ENCODE measurements at regions not wholly inside any gene's neighbourhood (a gene's known extent, or its start where the extent isn't known, plus 50 kb on each side); places are given as distances from the start of the nearest gene placed in this dataset.

DNA sequence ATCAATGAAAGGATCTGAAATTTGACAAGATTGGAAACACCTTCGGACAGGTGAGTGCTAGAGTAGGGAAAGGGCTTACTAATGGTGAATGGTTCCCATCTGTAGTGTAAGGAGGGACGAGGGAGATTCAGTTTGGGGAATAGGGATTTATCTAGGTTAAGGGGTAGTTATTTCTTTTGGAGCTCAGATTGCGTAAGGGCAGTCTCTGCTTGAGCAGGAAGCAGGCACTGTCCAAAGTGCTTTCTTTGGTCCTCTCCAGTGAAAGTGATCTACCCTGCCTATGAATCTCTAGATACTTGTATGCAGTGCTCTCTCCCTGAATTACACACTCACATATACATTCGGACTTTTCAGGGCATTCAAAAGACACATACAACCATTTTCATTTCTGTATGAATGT is 272.9 kb upstream of the FIGN start:
- ATAC-seq (ENCODE audit: low FRiP score) (no peak), DNase-seq (ENCODE audit: low spot score) (no peak)
- TF ChIP-seq, protein P1, sequence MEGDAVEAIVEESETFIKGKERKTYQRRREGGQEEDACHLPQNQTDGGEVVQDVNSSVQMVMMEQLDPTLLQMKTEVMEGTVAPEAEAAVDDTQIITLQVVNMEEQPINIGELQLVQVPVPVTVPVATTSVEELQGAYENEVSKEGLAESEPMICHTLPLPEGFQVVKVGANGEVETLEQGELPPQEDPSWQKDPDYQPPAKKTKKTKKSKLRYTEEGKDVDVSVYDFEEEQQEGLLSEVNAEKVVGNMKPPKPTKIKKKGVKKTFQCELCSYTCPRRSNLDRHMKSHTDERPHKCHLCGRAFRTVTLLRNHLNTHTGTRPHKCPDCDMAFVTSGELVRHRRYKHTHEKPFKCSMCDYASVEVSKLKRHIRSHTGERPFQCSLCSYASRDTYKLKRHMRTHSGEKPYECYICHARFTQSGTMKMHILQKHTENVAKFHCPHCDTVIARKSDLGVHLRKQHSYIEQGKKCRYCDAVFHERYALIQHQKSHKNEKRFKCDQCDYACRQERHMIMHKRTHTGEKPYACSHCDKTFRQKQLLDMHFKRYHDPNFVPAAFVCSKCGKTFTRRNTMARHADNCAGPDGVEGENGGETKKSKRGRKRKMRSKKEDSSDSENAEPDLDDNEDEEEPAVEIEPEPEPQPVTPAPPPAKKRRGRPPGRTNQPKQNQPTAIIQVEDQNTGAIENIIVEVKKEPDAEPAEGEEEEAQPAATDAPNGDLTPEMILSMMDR (IDR thresholded peaks at IDR 0.05), result no peak

GRCh38 chr2:164006704-164007103 is 270.9 kb upstream of the FIGN start:
- ATAC-seq (ENCODE audit: low FRiP score) (no peak), DNase-seq (ENCODE audit: low spot score) (no peak)
- TF ChIP-seq, protein P1 (IDR thresholded peaks at IDR 0.05), result no peak

DNA sequence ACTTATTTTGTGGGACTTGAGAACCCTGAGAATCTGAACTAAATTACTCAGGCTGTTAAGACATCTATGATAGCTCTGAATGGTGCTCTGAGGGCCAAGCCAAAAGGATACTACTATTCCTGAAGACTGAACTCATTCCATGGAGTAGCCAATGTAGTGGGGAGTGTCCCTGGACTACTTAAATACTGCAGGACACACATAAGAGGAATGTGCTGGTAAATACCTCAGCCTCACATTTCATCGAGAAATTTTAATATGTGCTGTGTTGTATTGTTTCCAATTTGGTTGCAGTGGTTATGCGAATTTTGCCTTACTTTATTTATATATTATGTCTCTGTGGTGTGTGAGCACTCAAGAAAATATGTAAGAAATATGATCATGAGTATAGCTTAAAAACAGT is 264.4 kb upstream of the FIGN start:
- TF ChIP-seq, protein P1 (IDR thresholded peaks at IDR 0.05), result no peak
- DNase-seq (ENCODE audit: low spot score), result no peak
- ATAC-seq (ENCODE audit: low FRiP score), result no peak

DNA sequence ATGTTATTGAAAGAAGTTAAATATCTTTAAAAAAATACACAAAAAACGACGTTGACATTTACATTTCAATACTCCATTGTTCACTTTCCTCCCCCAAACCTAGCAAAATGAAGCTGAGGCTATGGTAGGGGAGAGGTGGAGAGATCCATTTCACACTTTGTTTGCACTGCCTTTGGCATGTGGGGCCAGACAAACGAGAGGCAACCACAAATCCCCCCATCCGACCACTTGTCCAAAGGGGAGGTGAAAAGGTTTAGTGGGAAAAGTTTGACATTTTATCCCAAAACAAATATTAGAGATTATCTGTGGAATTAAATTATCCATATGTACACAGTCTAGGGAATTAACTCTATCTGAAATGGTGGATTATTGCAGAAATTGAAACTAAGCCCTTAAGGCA is 261.7 kb upstream of the FIGN start:
- DNase-seq (ENCODE audit: low spot score) (no peak), ATAC-seq (ENCODE audit: low FRiP score) (no peak)
- TF ChIP-seq, protein P1 (IDR thresholded peaks at IDR 0.05), result no peak

DNA sequence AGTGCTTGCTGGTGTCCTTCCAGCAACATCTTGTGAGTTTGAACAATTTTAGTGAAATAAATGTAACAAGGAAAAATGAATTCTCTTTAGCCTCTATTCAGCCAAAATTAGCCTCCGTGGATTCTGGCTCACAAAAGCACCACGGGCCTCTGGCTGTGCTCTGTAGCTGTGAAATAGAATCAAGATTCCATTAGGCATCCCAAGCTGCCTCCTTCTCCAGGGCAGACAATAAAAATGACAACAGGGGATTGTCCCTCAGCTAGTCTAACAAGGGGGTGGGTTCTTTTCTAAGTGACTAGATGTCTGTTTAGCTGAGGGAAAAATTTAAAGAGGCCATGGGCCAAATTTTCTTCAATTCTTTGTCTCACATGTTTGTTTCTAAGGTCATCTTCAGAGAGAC is 254.7 kb upstream of the FIGN start:
- DNase-seq (ENCODE audit: low spot score), result no peak
- no peak for ATAC-seq (ENCODE audit: low FRiP score)
- TF ChIP-seq, protein P1 (IDR thresholded peaks at IDR 0.05), result no peak

DNA sequence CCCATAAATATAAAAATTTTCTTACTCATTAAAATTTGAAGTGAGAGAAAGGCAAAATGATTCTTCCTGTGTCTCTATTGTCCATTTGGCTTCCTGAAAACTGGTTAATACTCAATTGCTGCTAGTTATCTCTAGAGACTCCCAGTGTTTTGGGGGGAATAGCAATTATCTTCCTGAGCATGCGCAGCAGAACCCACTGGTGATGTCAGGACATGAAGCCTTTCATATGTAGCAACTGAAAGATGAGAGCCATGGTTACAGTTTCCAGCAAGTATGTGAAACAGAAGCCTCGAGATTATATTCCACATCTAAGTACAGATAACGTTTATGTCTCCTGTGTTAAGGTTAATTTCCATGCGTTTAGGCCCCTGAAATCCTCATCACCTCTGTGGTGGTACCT is 254.3 kb upstream of the FIGN start:
- ATAC-seq (ENCODE audit: low FRiP score) (no peak), DNase-seq (ENCODE audit: low spot score) (no peak)
- TF ChIP-seq, protein P1 (IDR thresholded peaks at IDR 0.05), result no peak

GRCh38 chr2:163987175-163987940 is 251.6 kb upstream of the FIGN start:
- ATAC-seq (ENCODE audit: low FRiP score), result no peak
- TF ChIP-seq, protein P1 (IDR thresholded peaks at IDR 0.05), result no peak
- DNase-seq (ENCODE audit: low spot score), result no peak

Data from omental fat pad (tissue), 3 donors.